NCI-H146 treated with DMSO at 0.1 percent for 48 hours (cell line): ENCODE measurements at regions not wholly inside any gene's neighbourhood (a gene's known extent, or its start where the extent isn't known, plus 50 kb on each side); places are given as distances from the start of the nearest gene placed in this dataset.
"Not testable (repeated sequence)": the region's sequence is repeated elsewhere in the genome, so short reads cannot be mapped to it uniquely, and the experiment has no call there.

Experiments
- DNase-seq: peaks from one replicate; lab custom pipeline; 2025; ENCODE audit not compliant: unreplicated experiment; lab: John Stamatoyannopoulos, UW

GRCh38 chr3:88403319-88403718, 253.6 kb downstream of the C3orf38 start:
- no peak for DNase-seq

- no peak for DNase-seq
These were observed 258.3 kb downstream of the C3orf38 start for GRCh38 chr3:88408097-88408496.

GRCh38 chr3:88408935-88409334, 259.2 kb downstream of the C3orf38 start:
- no peak for DNase-seq

DNA sequence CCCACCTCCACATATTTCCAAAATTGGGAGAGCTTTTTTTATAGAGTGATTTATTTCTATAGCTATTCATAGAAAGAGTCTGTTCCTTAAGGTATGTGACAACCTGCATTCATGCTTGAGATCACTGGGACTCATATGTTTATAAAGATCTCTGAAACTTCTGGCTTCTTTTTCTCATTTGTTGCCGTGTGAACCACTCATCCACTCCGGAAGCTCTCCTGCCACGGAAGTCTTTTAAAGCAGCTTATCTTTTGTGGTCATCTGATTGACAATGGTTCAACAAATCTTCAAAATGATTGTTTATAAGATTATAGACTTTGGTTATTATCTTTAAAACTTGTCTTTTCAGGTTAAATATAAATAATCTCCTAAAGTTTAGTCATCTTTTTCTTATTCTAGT, 260.5 kb downstream of the C3orf38 start:
- DNase-seq: no peak

DNA sequence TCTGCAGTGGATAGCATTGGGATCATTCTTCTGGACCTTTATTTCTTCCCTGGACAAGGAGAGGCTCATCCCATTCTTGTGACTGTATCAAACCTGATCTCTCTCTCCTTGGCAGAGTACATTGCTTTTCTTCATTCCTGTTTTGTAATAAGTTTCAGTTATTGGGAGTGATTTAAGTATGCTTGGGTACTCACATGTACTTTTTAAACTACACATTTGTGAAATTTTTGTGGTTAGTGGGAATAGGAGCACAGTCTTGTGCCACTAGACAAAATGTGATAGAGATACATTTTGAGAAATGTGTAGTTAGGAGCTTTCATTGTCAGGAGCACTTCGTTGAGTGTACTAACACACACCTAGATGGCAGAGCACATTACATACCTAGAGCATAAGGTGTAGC, 262.6 kb downstream of the C3orf38 start:
- no peak for DNase-seq

- DNase-seq: no peak
These were observed 266.7 kb downstream of the C3orf38 start for GRCh38 chr3:88416436-88416835.

GRCh38 chr3:88418219-88418618, 268.5 kb downstream of the C3orf38 start:
- DNase-seq: no peak

- DNase-seq: no peak
These were observed 283.8 kb downstream of the C3orf38 start for GRCh38 chr3:88433568-88433967.

DNA sequence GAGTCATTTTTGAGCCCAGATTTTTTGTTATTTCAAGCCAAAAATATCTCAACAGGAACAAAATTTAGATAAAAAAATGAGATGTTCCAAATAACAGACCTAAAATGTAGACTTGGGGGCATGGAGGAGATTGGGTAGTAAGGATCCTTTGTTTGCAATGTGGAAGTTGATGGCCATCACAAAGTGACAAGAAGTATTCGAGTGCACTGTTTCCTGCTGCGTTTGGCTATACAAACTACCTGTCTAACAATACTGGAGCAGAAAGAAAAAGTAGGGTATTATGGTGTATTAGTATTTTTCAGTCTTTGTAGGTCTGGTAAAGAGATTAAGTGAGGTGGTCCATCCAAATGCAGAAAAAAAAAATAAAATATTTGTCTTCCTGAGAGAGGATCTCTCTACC, 284.2 kb downstream of the C3orf38 start:
- no peak for DNase-seq

GRCh38 chr3:88440701-88441100, 290.9 kb downstream of the C3orf38 start:
- DNase-seq: no peak

GRCh38 chr3:88443066-88443465, 293.3 kb downstream of the C3orf38 start:
- DNase-seq: no peak

- no peak for DNase-seq
These were observed 294.5 kb downstream of the C3orf38 start for GRCh38 chr3:88444251-88444650.

DNA sequence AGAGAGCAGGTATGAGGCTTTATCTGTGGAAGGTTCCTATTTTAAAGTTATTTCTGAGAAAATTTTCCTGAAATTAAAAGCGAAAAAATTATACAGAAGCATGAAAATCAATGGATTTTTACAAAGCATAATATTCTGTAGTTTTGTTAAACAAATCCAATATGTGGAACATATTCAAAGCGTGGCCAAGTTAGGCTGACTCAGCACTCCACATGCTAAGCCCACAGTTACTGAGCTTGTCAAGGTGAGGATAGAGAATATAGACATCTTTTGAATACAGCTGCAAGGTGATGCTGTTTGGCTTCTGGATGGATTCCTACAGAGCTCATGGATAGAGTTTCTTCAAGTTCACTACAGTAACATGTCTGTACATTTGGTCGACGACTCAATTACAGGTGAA, 302.5 kb downstream of the C3orf38 start:
- DNase-seq: no peak

DNA sequence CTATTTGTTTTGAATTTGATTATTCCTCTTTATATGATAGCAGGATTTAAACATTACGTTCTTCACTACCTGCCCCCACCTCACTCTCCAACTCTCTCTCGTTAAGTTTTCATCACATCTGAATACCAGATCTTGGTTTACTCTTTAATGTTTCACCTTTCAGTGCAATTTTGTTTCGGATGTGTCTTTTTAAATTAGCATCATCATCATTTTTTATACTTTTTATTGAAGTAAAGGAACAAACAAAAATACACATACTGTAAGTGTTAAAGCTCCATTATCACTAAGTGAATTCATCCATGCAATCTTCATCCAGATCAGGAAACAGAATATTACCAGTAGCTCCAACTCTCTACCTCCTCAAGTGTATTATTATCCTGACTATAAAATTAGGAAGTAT, 310.6 kb downstream of the C3orf38 start:
- no peak for DNase-seq

GRCh38 chr3:88462230-88462629, 312.5 kb downstream of the C3orf38 start:
- DNase-seq: no peak

DNA sequence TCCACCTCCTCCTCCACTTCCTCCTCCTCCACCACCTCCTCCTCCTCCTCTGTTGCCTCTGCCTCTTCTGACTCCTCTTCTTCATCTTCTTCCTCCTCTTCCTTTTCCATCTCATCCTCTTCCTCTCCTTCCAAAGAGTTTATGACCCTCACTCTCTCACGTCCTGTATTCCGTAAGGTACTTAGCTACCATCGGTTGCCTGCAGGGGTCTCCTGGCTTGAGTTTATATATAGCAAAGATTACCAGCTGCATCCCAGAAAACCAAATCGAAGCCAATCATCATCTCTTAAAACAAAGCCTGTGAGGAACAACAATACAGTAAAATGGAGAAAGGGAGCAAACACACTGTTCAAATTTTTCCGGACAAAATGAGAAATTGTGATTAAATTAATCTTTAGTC, 317.4 kb downstream of the C3orf38 start:
- DNase-seq: no peak

- DNase-seq: no peak
These were observed 319.5 kb downstream of the C3orf38 start for GRCh38 chr3:88469216-88469615.

DNA sequence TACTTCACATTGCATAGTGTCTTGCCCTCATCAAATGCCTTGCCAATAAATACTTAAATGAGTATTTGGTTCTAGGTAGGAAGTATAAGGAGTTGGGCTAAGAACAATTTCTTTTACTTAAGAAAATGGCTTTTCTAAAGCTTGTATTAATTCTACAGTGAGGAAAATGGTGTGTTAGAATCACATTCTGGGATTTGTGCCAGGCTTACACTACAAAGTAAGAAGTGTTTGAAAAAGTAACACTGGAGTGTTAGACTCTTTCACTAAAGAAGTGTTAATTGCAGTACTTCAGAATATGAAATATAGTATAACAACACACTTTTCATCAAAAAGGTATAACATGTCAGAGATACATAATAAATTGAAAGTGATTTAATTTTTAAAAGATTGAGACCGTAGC, 328.7 kb downstream of the C3orf38 start:
- DNase-seq: no peak

- DNase-seq: no peak
These were observed 331.1 kb downstream of the C3orf38 start for GRCh38 chr3:88480822-88481221.

- no peak for DNase-seq
These were observed 335.2 kb downstream of the C3orf38 start for GRCh38 chr3:88485001-88485400.

GRCh38 chr3:88508818-88509217, 359.1 kb downstream of the C3orf38 start:
- not testable (repeated sequence) for DNase-seq

DNA sequence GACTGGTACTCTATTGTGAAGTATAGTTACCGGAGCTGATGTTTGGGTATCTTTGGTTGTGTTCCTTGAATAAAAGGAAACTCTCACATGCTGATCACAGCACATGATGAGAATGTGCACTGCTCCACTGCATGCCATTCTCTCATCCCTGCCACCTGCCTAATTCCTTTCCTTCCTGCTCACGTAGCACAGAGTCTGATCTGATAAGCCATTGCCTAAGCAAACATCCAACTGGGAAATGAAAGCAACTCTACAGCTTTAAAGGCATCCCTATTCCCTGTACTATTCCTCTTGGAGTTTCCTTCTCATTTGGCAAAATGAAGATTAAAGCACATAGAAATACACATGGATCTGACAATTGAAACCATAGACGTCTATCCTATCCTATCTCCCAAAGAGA, 359.8 kb downstream of the C3orf38 start:
- DNase-seq: no peak

DNA sequence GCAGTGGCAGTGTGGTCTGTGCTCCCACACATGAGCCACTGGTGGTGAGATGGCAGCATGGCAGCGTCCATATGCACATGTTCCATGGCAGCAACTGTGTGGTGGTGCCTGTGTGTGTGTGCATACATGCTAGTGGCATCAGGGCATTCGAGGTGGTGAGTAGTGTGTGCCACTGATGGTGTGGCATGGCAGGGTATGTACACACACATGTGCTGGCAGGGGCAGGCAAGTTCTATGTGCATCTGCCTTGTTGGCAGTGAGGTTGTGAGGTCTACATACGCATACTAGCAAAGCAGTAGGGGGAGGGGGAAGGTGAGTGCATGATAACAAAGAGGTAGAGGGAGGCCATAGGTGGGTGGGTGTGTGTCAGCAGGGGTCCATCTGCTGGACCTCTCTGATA, 378.7 kb downstream of the C3orf38 start:
- no peak for DNase-seq

- DNase-seq: no peak
These were observed 384.8 kb downstream of the C3orf38 start for GRCh38 chr3:88534534-88534933.
